ENCODE measurements at regions not wholly inside any gene's neighbourhood (a gene's known extent, or its start where the extent isn't known, plus 50 kb on each side); places are given as distances from the start of the nearest gene placed in this dataset.

GRCh38 chr1:82562448-82562847 is 761.7 kb downstream of the ADGRL2 start:
- TF ChIP-seq, protein P1, sequence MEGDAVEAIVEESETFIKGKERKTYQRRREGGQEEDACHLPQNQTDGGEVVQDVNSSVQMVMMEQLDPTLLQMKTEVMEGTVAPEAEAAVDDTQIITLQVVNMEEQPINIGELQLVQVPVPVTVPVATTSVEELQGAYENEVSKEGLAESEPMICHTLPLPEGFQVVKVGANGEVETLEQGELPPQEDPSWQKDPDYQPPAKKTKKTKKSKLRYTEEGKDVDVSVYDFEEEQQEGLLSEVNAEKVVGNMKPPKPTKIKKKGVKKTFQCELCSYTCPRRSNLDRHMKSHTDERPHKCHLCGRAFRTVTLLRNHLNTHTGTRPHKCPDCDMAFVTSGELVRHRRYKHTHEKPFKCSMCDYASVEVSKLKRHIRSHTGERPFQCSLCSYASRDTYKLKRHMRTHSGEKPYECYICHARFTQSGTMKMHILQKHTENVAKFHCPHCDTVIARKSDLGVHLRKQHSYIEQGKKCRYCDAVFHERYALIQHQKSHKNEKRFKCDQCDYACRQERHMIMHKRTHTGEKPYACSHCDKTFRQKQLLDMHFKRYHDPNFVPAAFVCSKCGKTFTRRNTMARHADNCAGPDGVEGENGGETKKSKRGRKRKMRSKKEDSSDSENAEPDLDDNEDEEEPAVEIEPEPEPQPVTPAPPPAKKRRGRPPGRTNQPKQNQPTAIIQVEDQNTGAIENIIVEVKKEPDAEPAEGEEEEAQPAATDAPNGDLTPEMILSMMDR (IDR thresholded peaks at IDR 0.05 in 4 of 5, conservative IDR thresholded peaks at IDR 0.05 in 1 of 5), result no peak
- no peak for TF ChIP-seq POLR2A (IDR thresholded peaks at IDR 0.05)

Data from gastrocnemius medialis (tissue), 4 donors.